Uterus (tissue), 2 donors: ENCODE measurements at regions not wholly inside any gene's neighbourhood (a gene's known extent, or its start where the extent isn't known, plus 50 kb on each side); places are given as distances from the start of the nearest gene placed in this dataset.

Source experiments
- CTCF ChIP-seq, 4 experiments: fragments of 200-600 bp in 2 of 4; fragments of 450-650 bp in 2 of 4; sonication (generic) in 2 of 4; IDR thresholded peaks; one replicate each; pipeline ENCODE4 v1.5.1; 2016 to 2019; ENCODE audit warnings: antibody characterized with exemption in 4 of 4, mild to moderate bottlenecking in 2 of 4, moderate library complexity in 1 of 4
- POLR2A ChIP-seq, 2 donors: fragments of 450-650 bp; IDR thresholded peaks; one replicate each; pipeline ENCODE4 v1.6.1; 2016; ENCODE audit warnings: antibody characterized with exemption in 2 of 2, mild to moderate bottlenecking in 1 of 2, moderate library complexity in 1 of 2

- TF ChIP-seq CTCF (IDR thresholded peaks at IDR 0.05) (no peak), POLR2A (IDR thresholded peaks at IDR 0.05) (no peak)
Observed at GRCh38 chr7:12913002-12913401, 225.6 kb downstream of the ARL4A start.
